Stimulated activated CD8-positive, alpha-beta memory T cell treated with anti-CD3 and anti-CD28 coated beads, Interleukin-2, amount 100 ng/mL, for 48 hours (primary cell): ENCODE measurements at regions not wholly inside any gene's neighbourhood (a gene's known extent, or its start where the extent isn't known, plus 50 kb on each side); places are given as distances from the start of the nearest gene placed in this dataset.

ENCODE experiments used
- DNase-seq, 2 donors: peaks; one replicate each; pipeline ENCODE4 v3.0.0-alpha.2; 2020; ENCODE audit warnings: low read depth in 2 of 2

DNA sequence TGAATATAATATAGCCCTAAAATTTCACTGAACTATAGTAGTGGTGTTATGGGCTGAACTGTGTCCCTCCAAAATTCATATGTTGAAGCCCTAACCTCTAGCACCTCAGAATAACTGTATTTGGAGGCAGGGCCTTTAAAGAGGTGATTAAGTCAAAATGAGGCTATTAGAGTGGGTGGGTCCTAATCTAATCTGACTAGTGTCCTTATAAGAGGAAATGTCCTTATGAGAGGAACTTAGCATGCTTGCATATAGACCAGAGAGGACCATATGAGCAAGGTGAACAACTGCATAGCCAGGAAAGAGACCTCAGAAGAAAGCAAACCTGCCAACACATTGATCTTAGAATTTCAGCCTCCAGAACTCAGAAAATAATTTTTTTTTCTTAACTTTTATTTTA lies 238.4 kb downstream of the ZEB2 start:
- no peak for DNase-seq

DNA sequence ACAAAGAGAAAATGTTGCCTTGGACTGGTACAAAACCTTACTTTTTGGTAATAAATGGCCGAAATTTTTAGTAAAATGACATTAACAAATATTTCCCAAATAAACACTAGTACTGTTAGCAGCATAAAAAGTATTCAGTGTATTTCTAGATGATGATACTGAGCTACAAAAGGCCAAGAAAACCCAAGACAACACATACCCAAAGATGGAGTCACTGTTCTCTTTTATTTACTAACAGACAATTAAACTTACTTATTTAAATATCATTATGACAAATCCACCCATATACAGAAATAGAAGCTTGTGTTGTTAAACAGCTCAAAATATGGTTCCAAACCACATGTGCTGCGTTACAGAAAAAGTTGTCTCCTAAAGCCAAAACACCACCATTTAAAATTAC lies 239.9 kb downstream of the ZEB2 start:
- no peak for DNase-seq

DNA sequence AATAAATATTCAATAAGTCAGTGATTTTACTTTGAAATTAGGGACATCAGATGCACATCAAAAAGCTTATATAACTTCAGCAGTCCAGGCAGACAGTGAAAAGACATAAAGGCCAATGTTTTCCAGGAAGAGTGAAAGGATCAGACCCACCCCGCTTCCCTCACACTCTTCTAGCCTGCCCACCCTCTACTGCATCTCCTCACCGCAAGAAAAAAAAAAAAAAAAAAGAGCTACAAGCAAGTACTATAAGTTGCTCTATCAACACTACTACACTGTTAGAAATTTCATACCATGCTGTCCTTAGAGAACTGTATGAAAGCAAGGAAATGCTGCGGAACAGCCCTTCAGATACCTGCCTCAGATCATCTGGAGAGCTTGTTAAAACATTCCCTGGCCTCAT lies 240.8 kb downstream of the ZEB2 start:
- DNase-seq: no peak

DNA sequence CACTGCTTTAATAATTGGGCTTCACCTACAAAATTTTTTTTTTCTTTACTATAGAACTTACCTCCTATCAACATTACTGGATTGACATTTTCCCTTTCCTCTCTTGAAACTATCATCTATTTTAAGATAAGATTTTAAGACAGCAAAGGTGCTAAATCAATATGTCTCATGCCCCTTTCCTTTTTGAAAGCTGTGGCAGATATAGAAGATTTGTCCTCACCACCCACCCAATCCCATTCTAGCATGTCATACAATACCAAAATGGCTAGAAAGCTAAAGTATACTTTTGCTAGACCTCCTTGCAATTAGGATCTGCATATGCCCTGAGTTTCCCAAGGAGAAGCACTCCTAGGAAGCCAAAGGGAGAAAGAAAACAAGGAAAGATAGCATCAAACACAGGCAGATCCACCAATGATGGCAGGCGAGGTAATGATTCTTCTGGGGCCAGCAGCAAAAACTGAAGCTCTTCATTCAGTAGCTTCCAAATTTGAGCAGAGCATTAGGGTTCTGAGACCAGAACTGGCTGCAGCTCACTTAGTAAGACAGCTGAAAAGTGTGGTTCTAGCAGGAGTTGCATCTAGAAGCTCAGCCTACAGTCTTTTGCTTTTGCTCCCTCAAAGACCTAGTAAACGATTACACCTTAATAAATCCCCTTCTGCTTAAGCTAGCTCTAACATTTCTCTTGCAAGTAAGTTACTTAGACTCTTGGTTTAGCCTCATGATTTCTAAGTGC lies 242.1 kb downstream of the ZEB2 start:
- DNase-seq: no peak

DNA sequence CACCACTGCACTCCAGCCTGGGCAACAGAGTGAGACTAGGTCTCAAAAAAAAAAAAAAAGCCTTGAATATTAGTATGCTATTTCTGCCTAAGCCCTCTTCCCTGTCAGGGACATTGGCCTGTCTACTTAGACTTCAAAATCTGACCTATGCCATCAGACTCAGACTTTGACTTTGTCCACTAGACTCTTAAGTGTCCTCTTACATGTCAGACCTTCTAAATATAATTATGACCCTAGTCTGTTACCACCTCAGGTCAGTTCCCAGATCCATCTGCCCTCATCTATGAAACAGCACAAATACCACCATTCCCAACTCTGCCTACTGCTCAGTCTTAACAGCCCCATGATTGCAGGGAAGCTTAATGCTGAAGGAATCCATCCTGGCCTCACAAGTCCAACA lies 244.6 kb downstream of the ZEB2 start:
- no peak for DNase-seq

DNA sequence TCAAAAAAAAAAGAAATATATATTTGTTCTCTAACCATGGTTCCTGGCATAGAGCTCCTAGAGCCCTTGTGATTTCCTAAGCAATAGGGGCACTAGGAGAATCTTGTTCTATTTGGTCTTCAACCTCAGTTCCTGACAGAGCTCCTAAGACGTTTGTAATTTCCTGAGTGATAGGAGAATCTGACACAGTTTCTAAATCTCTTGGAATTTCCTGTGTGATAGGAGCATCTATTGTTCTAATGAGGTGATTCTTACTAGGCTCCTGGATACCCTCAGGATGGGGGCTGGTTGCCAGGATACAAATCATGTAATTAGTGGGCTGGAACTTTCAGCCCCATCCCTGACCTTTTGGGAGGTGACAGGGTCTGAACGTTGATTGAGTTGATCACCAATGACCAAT lies 245.8 kb downstream of the ZEB2 start:
- no peak for DNase-seq

DNA sequence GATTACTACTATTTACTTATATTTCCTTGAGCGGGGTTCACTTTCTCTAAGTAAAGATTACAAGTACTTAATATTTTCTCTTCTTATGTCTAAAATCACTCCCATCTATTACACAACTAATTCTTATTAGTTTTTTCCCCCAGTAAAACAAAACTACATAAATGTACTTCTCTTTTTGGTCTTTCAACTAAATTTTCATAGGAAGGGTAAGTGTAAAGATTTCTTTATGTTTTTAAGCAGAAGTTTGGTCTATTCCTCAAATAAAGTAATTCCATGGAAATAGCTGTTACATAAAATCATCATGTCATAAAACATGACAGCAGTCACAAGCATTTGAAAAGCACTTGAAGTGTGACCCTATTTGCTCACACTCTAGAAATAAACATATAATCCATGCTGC lies 249.0 kb downstream of the ZEB2 start:
- DNase-seq: no peak

DNA sequence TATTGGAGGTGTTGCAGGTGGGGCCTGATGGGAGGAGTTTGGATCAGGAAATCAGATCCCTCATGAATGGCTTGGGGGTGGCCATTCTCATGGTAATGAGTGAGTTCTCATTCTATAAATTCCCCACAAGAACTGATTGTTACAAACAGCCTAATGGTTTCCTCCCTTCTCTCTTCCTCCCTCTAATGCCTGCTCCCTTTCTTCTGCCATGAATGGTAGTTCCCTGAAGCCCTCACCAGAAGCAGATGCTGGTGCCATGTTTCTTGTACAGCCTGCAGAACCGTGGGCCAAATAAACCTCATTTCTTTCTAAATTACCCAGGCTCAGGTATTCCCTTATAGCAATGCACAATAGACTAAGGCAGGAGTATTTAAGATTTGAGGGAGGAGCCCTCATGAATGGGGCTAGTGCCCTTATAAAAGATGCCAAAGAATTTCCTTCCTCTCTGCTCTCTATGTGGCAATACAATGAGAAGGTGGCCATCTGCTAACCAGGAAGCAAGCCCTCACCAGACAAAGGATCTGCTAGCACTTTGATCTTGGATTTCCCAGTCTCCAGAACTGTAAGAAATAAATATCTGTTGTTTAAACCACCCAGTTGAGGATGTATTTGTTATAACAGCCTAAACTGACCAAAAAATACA lies 251.8 kb downstream of the ZEB2 start:
- no peak for DNase-seq

DNA sequence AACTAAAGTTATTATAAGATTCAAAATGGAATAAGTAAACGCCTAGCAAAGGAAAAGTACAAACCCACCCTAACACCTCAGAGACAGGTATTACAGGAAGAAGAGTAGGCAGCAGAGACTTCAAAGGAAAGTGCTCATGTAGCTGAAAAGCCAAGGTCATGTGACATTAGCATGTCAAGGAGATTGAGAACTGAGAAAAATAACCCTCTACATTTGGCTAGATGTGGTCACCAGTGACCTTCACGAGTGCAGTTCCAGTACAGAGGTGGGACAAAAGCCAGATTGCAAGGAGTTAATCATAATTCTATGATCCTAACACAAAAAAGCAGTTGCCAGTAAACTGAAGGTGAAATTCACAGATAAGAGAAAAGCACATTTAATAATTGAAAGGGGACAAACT lies 252.7 kb downstream of the ZEB2 start:
- DNase-seq: no peak

DNA sequence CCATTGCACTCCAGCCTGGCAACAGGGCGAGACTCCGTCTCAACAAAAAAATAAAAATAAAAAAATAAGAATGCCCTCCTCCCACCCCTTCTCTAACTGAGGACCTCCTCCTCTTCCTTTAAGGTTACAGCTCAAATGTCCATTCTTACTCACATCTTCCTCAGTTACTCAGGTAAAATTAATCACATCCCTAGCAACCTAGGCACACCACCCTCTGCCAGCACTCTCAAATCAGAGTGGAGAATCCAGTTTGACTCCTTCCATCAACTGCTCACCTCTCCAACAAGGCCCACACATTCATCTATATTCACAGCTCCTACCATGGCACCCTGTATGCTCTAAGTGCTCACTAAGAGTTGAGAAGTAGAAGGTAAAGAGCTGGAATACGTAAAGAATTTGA lies 254.3 kb downstream of the ZEB2 start:
- DNase-seq: no peak

DNA sequence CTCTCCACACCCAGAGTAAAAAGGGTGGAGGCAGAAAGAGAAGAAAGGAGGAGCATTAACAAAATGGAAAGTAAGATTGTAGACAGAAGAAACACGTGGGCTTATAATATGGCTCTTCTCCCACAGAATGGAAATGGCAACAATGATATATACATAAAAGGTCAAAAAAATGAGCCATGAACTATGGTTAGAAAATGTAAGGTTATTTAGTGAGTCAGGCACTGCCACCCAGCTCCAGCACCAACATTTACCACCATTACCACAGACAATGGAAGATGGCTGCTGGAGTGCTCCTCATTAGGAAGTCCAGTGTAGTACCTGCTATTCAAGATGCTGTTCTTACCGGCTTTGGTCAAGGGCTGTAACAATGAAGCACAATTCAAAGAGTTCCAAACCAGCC lies 258.0 kb downstream of the ZEB2 start:
- DNase-seq: no peak

DNA sequence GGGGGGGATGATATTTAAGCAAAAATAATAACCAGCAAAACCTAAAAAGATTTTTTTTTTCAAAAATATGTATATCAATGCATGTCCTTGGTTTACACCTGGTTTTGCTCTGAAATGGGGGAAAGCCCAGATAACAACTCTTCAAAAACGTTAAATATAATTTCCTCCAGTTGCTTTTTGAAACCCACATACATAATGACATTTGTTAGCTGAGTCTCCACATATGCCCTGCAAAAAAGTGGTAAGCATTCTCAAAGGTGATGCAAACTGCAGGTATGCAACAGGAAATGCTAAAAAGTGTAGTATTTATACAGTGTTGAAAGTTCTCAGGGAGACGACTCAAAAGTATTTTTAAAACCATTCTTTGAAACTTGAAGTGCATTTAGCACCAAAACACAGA lies 258.6 kb downstream of the ZEB2 start:
- DNase-seq: no peak

DNA sequence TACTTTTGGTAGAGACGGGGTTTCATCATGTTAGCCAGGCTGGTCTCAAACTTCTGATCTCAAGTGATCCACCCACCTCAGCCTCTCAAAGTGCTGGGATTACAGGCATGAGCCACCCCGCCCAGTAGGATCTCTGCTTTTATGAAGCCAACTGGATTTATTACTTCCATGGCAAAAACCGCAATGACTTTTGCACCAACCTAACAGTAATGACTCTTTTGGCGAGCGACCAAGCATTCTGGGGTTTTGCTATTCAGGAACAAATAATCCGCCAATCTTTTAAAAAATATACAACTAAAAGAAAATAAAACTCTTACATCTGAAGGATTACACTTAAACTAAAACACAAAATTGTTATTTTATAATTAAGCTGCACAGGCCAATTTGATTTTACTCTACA lies 260.6 kb downstream of the ZEB2 start:
- DNase-seq: no peak

DNA sequence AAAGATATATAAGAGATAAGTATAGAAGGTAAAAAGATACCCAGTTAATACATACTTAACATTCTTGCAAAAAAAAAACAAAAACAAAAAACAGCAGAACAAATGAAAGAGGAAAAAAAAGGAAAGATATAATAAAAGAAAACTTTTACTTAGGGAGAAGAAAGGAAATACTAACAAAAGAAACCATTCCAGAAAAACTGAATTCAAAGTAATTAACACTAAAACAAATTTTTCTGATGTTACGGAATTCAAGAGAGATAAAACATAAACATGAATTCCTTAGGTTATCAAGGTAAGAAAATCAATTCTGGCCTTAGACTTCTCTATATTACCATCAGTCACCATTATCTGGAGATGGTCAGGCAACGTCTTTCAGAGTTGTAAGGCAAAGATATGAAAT lies 261.8 kb downstream of the ZEB2 start:
- DNase-seq: no peak

DNA sequence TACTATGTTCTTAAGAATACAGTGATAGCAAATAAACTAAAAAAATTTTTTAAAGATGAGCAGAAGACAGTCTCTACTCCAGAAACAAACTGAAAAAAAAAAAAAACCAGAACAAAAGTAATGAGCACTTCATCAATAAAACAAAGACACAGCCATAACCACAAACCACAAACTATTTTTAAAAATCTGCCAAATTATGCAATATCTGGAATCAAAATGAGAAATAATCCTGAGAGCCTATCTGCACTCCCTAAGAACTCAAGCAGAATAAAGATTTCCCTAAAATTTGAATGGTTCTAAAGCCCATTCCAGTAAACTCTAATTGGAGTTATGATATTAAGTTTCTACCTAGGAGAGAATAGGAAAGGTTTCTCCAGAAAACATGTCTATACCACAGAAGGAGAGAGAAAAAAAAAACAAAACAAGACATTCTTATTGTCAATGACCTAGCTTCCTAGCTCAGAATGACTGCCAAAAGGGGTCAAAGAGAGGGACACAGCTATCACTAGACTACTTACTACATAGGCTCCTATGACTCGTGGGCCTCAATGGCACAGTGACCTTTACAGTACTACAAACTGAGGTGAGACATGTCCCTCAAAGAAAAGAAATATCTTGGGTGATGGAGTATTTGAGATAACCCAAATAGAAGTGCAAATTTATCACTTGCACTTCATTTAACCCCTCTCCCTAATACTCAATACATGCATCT lies 262.8 kb downstream of the ZEB2 start:
- DNase-seq: no peak

DNA sequence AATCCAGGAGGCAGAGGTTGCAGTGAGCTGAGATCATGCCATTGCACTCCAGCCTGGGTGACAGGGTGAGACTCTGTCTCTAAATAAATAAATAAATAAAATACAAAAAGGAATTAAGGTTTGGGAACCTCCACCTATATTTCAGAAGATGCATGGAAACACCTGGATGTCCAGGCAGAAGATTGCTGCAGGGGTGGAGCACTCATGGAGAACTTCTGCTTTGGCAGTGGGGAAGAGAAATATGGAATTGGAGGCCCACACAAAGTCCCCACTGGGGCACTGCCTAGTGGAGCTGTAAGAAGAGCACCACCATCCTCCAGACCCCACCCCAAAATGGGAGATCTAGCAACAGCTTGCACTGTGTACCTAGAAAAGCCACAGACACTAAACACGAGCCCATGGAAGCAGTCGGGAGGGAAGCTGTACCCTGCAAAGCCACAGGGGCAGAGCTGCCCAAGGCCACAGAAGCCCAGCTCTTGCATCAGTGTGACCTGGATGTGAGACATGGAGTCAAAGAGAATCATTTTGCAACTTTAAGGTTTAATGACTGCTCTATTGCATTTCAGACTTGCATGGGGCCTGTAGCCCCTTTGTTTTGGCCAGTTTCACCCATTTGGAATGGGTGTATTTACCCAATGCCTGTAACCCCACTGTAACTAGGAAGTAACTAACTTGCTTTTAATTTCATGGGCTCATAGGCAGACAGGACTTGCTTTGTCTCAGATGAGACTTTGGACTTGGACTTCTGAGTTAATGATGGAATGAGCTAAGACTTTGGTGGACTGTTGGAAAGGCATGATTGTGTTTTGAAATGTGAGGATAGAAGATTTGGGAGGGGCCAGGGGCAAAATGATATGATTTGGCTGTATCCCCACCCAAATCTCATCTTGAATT lies 265.3 kb downstream of the ZEB2 start:
- no peak for DNase-seq

DNA sequence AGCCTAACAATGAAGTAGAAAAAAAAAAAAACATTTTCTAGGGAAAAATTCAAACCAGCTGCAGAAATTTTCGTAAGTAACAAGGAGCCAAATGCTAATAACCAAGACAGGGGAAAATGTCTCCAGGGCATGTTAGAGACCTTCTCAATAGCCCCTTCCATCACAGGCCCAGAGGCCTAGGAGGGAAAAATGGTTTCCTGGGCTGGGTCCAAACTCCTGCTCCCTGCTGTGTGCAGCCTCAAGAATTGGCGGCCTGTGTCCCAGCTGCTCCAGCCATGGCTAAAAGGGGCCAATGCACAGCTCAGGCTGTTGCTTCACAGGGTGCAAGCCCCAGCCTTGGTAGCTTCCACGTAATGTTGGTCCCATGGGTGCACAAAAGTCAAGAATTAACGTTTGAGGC lies 266.2 kb downstream of the ZEB2 start:
- DNase-seq: no peak

DNA sequence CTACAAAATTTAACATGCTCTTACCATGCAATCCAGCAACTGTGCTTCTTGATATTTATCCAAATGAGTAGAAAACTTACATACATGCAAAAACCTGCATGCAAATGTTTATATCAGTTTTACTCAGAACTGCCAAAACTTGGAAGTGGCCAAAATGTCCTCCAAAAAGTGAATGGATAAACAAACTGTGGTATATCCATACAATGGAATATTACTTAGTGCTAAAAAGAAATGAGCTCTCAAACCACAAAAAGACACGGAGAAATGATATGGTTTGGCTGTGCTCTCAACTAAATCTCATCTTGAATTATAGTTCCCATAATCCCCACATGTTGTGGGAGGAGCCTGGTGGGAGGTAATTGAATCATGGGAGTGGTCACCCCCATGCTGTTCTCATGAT lies 267.2 kb downstream of the ZEB2 start:
- no peak for DNase-seq

DNA sequence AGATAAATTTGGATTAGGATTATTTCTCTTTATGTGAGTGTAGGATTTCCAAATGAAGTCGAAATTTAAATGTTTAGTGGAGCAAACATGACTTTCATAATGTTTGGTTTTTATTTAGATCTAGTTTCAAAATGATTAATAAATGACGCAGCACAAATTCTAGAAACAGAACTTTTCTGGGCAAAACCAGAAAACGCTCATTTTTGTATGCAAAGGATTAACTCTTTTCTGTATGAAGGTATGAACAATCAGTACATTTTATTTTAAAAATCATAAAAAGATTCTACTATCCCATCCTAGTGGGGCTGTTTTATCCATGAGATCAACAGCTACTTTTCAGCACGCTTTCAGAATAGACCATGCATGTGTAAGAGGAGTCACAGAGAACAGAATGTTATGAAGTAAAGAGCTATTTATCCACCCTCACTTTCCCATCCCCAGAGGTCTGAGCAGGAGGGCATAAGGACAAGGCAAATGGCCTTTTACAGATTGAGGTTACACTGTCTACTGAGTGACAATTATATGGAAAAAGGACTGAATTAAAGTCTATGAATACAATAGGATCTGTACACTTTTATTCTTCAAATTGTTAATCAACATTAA lies 270.8 kb downstream of the ZEB2 start:
- DNase-seq: no peak

DNA sequence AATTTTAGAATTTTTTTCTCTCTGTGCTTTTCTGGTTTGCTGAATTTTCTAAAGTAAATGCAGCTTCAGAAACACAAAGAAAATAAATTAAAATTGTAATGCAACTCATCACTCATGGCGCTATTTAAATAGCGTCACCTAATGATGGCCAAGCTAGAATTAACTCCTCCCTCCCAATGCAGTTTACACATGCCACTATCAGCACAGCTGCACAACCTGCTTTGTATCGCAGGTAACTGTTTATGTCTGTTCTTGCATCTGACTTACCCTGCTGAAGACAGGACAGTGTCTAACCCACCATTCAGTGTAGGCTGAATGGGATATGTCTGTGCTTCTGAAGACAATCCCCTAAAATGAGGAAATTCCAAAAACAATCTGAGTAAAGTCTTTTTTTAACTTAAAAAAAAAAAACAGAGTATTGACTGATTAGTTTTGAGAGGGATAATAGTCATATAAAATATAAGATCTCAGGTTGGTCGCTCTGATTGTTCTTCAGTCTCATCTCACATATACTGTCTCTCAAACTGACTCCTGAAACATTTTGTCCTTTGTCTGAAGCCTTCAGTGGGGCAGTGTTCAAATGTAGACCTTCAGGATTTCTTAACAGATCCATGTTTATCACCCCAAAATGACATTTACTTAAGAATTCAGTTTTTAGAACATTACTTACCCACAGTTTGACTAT lies 271.4 kb downstream of the ZEB2 start:
- DNase-seq: no peak

DNA sequence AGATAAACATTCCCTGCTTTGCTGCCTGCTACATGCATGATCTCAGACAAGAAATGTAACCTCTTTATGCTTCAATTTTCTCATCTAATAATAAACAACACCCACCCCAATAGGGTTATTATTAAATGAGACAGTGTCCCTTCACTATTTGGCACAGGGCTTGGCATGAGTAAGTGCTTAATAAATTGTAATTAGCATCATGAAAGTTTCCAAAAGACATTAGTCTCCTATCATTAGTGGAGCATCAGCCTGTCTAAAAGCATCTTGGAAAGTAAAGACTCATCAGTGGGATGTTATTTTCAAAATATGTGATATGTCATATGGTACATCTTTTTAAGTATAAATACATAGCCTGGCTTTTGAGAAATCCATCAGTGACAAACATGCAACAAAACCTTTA lies 275.0 kb downstream of the ZEB2 start:
- no peak for DNase-seq
